ENCODE measurements at regions not wholly inside any gene's neighbourhood (a gene's known extent, or its start where the extent isn't known, plus 50 kb on each side); places are given as distances from the start of the nearest gene placed in this dataset.

- H4K20me1 ChIP-seq (ENCODE audit: insufficient read depth): no peaks in the 10 kb centered on the region
- H3K4me3 ChIP-seq (IDR thresholded peaks at IDR 0.05; ENCODE audit: insufficient read depth, low read depth, low read length): no peak overlapping the region
- no peak overlapping the region for H3K9ac ChIP-seq
- H3K27me3 ChIP-seq (ENCODE audit: insufficient read depth, low read depth): no peaks in the 10 kb centered on the region
- no peak overlapping the region for H3K27ac ChIP-seq
- no peak overlapping the region for H3K4me2 ChIP-seq
- no peaks in the 10 kb centered on the region for H3K36me3 ChIP-seq (ENCODE audit: insufficient read depth)
- no peaks in the 10 kb centered on the region for H3K79me2 ChIP-seq (ENCODE audit: insufficient read depth, low read depth)
- no peak overlapping the region for H2AFZ ChIP-seq (ENCODE audit: low read depth)
- H3K4me1 ChIP-seq (ENCODE audit: low read depth, poor library complexity, severe bottlenecking): peaks cover 6% of the 10 kb centered on the region
- TF ChIP-seq CTCF (conservative IDR thresholded peaks at IDR 0.05; ENCODE audit: low read depth, low read length): no peak
These were observed 106.3 kb downstream of the SPTSSA start for GRCh38 chr14:34355584-34356263.

DNA sequence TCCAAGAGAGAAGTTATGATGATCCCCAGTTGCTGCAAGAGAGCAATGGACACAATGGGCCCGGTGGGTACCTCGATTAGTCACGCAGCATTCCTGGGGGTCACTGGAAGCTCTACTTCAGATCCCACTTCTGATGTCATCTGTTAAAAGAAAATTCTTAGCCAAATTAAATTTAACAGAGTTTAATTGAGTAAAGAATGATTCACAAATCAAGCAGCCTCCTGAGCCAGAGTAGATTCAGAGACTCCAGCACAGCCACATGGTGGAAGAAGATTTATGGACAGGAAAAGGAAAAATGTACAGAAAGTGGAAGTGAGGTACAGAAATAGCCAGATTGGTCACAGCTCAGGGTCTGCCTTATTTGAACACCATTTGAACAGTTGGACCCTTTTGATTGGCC, 107.5 kb downstream of the SPTSSA start:
- H3K4me1 ChIP-seq (ENCODE audit: low read depth, poor library complexity, severe bottlenecking): peaks cover 6% of the 10 kb centered on the region
- no peak for TF ChIP-seq CTCF (conservative IDR thresholded peaks at IDR 0.05; ENCODE audit: low read depth, low read length)
- H3K27ac ChIP-seq: no peak overlapping the region
- no peak overlapping the region for H2AFZ ChIP-seq (ENCODE audit: low read depth)
- H3K79me2 ChIP-seq (ENCODE audit: insufficient read depth, low read depth): no peaks in the 10 kb centered on the region
- no peak overlapping the region for H3K4me2 ChIP-seq
- no peaks in the 10 kb centered on the region for H3K27me3 ChIP-seq (ENCODE audit: insufficient read depth, low read depth)
- no peaks in the 10 kb centered on the region for H4K20me1 ChIP-seq (ENCODE audit: insufficient read depth)
- H3K4me3 ChIP-seq (IDR thresholded peaks at IDR 0.05; ENCODE audit: insufficient read depth, low read depth, low read length): no peak overlapping the region
- H3K36me3 ChIP-seq (ENCODE audit: insufficient read depth): no peaks in the 10 kb centered on the region
- no peak overlapping the region for H3K9ac ChIP-seq

- no peaks in the 10 kb centered on the region for H3K36me3 ChIP-seq (ENCODE audit: insufficient read depth)
- H3K79me2 ChIP-seq (ENCODE audit: insufficient read depth, low read depth): no peaks in the 10 kb centered on the region
- H4K20me1 ChIP-seq (ENCODE audit: insufficient read depth): no peaks in the 10 kb centered on the region
- H3K4me2 ChIP-seq: no peak overlapping the region
- no peak overlapping the region for H3K27ac ChIP-seq
- no peak overlapping the region for H3K4me3 ChIP-seq (IDR thresholded peaks at IDR 0.05; ENCODE audit: insufficient read depth, low read depth, low read length)
- H3K9ac ChIP-seq: no peak overlapping the region
- no peaks in the 10 kb centered on the region for H3K4me1 ChIP-seq (ENCODE audit: low read depth, poor library complexity, severe bottlenecking)
- H2AFZ ChIP-seq (ENCODE audit: low read depth): no peak overlapping the region
- TF ChIP-seq CTCF (conservative IDR thresholded peaks at IDR 0.05; ENCODE audit: low read depth, low read length): no peak
- H3K27me3 ChIP-seq (ENCODE audit: insufficient read depth, low read depth): no peaks in the 10 kb centered on the region
These were observed 111.1 kb downstream of the SPTSSA start for GRCh38 chr14:34350903-34351302.

DNA sequence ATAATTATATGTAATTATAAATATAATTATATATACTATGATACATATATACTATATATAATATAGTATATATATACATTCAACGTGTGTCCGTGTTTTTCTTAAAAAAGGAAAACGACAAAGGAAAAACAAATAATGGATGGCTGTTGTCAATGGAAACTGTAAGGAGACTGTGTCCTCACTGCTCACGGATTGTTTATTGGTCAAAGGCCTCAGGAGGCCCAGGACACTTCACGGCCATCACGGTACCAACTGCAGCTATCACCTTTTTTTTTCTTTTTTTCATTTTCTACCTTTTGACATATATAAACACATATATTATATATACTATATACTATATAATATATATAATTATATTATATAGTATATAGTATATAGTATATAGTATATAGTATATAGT, 113.4 kb downstream of the SPTSSA start:
- no peak overlapping the region for H3K4me3 ChIP-seq (IDR thresholded peaks at IDR 0.05; ENCODE audit: insufficient read depth, low read depth, low read length)
- no peaks in the 10 kb centered on the region for H3K36me3 ChIP-seq (ENCODE audit: insufficient read depth)
- H4K20me1 ChIP-seq (ENCODE audit: insufficient read depth): no peaks in the 10 kb centered on the region
- no peak overlapping the region for H2AFZ ChIP-seq (ENCODE audit: low read depth)
- no peak for TF ChIP-seq CTCF (conservative IDR thresholded peaks at IDR 0.05; ENCODE audit: low read depth, low read length)
- H3K27ac ChIP-seq: no peak overlapping the region
- H3K79me2 ChIP-seq (ENCODE audit: insufficient read depth, low read depth): no peaks in the 10 kb centered on the region
- H3K9ac ChIP-seq: no peak overlapping the region
- no peaks in the 10 kb centered on the region for H3K27me3 ChIP-seq (ENCODE audit: insufficient read depth, low read depth)
- H3K4me1 ChIP-seq (ENCODE audit: low read depth, poor library complexity, severe bottlenecking): no peaks in the 10 kb centered on the region
- H3K4me2 ChIP-seq: no peak overlapping the region

Measured in KMS-11 (cell line).